Stimulated activated CD4-positive, alpha-beta T cell treated with anti-CD3 and anti-CD28 coated beads, Interleukin-1b, Interleukin-23, amount 100 ng/mL, for 4 hours (primary cell): ENCODE measurements at regions not wholly inside any gene's neighbourhood (a gene's known extent, or its start where the extent isn't known, plus 50 kb on each side); places are given as distances from the start of the nearest gene placed in this dataset.
A peak's percentile ranks its signal among the peaks of the same experiment; 100 is the strongest.

Source experiments
- DNase-seq, 2 donors: peaks; one replicate each; pipeline ENCODE4 v3.0.0-alpha.2; 2020; ENCODE audit warnings: low read depth in 2 of 2

DNA sequence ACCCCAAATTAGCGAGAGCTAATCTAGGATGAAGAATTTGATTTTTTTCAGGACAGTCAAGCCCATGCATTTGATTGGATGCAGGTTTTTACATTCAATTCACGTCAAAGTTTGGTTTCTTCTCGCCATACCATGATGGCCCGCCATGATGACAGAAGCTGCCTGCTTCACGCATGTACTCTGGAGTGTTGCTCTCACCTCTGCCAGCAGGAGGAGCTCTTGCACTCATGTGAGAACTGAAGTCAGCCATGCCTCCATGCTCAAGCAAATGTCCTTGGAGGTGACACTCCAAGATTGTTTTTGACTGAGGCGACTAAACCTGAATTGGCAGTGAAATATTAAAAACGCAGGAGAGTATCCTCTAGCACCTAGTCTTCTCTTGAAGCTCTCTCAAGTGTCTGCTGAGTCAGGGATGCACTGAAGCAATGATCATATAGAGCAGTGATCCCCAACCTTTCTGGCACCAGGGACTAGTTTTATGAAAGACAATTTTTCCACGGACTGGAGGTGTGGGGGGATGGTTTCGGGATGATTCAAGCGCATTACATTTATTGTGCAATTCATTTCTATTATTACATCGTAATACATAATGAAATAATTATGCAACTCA is 120.9 kb downstream of the SAMMSON start:
- peak; percentile 24 to 41 for DNase-seq

DNA sequence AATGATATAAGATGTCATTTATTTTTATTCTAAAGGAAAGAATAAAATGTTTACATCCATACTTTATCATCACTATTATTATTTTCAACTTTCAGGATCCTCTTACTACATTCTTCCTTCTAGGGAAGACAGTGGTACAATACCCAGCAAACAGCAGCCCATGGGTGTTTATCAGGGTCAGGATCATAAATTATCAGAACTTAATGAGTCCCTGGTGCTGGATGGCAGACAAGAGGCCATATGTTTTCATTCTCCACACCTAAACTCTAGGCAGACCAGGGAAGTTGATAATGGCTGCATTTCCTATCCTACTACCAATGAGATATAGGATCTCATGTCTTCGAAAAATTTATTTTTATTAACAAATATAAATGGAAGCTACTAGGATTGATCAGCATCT is 127.7 kb downstream of the SAMMSON start:
- no peak for DNase-seq

DNA sequence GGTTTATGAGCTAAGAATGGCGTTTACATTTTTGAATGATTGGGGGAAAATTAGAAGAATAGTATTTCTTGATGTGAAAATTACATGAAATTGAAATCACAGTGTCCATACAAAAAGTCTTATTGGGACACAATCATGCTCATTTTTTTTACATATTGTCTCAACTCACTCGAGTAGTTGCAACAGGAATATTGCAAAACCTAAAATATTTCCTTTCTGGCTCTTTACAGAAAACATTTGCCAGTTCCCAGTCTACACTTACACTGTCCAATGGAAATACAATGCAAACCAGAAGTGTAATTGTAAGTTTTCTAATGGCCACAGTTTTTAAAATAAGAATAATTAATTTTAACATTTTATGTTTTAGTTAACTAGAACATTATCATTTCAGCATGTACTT is 137.8 kb downstream of the SAMMSON start:
- DNase-seq, result no peak

DNA sequence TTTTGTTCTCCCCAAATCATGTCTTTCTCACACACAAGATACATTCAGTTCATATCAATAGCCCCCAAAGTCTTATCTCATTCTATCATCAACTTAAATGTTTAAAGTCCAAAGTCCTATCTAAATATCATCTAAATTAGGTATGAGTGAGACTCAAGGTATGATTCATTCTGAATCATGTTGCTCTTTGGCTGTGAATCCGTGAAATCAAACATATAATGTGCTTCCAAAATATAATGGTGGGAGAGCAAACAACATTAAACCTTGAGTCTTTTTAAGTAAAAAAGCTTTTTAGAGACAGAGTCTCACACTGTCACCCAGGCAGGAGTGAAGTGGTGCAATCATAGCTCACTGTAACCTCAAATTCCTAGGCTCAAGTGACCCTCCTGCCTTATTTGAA is 139.1 kb downstream of the SAMMSON start:
- DNase-seq, result no peak
